Activated CD8-positive, alpha-beta T cell treated with anti-CD3 and anti-CD28 coated beads for 36 hours (primary cell): ENCODE measurements at regions not wholly inside any gene's neighbourhood (a gene's known extent, or its start where the extent isn't known, plus 50 kb on each side); places are given as distances from the start of the nearest gene placed in this dataset.

Experiments used
- ATAC-seq: fragments of 200-7000 bp; cut with Tn5 transposase; one replicate; pipeline ENCODE4 v1.10.0; 2021; ENCODE audit warnings: mild to moderate bottlenecking, moderate library complexity
- CTCF ChIA-PET: fragments of 350-600 bp; sonication (Branson Sonifier 250); formaldehyde crosslinking; loops from one replicate; lab custom pipeline; 2021; ENCODE audit warnings: antibody characterized with exemption; lab: Charles Lee
- POLR2A ChIA-PET: fragments of 350-600 bp; sonication (Branson Sonifier 250); formaldehyde crosslinking; loops from one replicate; lab custom pipeline; 2021; ENCODE audit warnings: antibody characterized with exemption; lab: Charles Lee
- DNase-seq: peaks from one replicate; pipeline ENCODE4 v3.0.0-alpha.2; 2020
- H3K27ac Mint-ChIP-seq: one replicate; pipeline ENCODE4 v1.8.0; 2021; ENCODE audit warnings: mild to moderate bottlenecking, mixed read lengths
- H3K27me3 Mint-ChIP-seq: one replicate; pipeline ENCODE4 v1.8.0; 2021; ENCODE audit warnings: mixed read lengths
- H3K36me3 Mint-ChIP-seq: one replicate; pipeline ENCODE4 v1.8.0; 2021; ENCODE audit warnings: low read depth, mixed read lengths
- H3K4me1 Mint-ChIP-seq: one replicate; pipeline ENCODE4 v1.8.0; 2021; ENCODE audit warnings: low read depth, mixed read lengths
- H3K4me3 Mint-ChIP-seq: one replicate; pipeline ENCODE4 v1.8.0; 2021; ENCODE audit warnings: mild to moderate bottlenecking, moderate library complexity, mixed read lengths
- H3K9me3 Mint-ChIP-seq: one replicate; pipeline ENCODE4 v1.8.0; 2021; ENCODE audit warnings: mixed read lengths
- intact Hi-C: fragments of 100-400 bp; cut with micrococcal nuclease; formaldehyde crosslinking; loops from one replicate; pipeline ENCODE4 v1.10.0; 2022
- TF ChIP-seq, protein P1 (sequence below): fragments of 200-600 bp; IDR thresholded peaks from one replicate; pipeline ENCODE4 v1.8.0; 2022; ENCODE audit warnings: antibody characterized with exemption, mild to moderate bottlenecking

DNA sequence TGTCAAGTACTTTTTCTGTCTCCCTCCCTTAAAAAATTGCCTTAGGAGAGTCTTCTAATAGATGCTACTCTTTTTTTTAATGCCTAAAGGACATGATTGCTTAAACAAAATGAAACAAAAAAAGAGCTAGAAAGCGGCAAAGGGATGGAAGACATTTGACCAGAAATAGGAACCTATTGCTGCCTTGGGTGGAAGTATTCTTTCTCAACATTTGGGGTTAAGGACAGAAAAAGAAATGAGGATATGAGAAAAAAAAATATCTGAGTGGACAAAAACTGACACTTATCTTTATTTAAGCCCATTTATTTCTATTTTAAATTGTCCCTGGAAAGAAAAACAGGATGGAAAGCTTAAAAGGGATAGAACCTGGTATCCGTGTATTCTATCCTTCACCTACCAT lies 664.9 kb upstream of the CITED2 start:
- POLR2A ChIA-PET = no interaction called here
- H3K27me3 Mint-ChIP-seq = peaks cover 2% of the 10 kb centered on the region
- H3K4me1 Mint-ChIP-seq = peaks cover 5% of the 10 kb centered on the region
- H3K4me3 Mint-ChIP-seq = no peak overlapping the region
- H3K27ac Mint-ChIP-seq = no peak overlapping the region
- TF ChIP-seq, protein P1, sequence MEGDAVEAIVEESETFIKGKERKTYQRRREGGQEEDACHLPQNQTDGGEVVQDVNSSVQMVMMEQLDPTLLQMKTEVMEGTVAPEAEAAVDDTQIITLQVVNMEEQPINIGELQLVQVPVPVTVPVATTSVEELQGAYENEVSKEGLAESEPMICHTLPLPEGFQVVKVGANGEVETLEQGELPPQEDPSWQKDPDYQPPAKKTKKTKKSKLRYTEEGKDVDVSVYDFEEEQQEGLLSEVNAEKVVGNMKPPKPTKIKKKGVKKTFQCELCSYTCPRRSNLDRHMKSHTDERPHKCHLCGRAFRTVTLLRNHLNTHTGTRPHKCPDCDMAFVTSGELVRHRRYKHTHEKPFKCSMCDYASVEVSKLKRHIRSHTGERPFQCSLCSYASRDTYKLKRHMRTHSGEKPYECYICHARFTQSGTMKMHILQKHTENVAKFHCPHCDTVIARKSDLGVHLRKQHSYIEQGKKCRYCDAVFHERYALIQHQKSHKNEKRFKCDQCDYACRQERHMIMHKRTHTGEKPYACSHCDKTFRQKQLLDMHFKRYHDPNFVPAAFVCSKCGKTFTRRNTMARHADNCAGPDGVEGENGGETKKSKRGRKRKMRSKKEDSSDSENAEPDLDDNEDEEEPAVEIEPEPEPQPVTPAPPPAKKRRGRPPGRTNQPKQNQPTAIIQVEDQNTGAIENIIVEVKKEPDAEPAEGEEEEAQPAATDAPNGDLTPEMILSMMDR = no peak
- intact Hi-C loops = no loop called here
- no peaks in the 10 kb centered on the region for H3K9me3 Mint-ChIP-seq
- ATAC-seq (no peak), DNase-seq (no peak)
- no peaks in the 10 kb centered on the region for H3K36me3 Mint-ChIP-seq
- CTCF ChIA-PET = no interaction called here

GRCh38 chr6:140036196-140036595 lies 661.7 kb upstream of the CITED2 start:
- Mint-ChIP-seq H3K36me3 (no peaks in the 10 kb centered on the region), H3K9me3 (no peaks in the 10 kb centered on the region), H3K27ac (no peak overlapping the region), H3K4me1 (no peaks in the 10 kb centered on the region), H3K27me3 (peaks cover 2% of the 10 kb centered on the region), H3K4me3 (no peak overlapping the region)
- TF ChIP-seq, protein P1 = no peak
- POLR2A ChIA-PET = no interaction called here
- ATAC-seq (no peak), DNase-seq (no peak)
- CTCF ChIA-PET = no interaction called here
- intact Hi-C loops = no loop called here

DNA sequence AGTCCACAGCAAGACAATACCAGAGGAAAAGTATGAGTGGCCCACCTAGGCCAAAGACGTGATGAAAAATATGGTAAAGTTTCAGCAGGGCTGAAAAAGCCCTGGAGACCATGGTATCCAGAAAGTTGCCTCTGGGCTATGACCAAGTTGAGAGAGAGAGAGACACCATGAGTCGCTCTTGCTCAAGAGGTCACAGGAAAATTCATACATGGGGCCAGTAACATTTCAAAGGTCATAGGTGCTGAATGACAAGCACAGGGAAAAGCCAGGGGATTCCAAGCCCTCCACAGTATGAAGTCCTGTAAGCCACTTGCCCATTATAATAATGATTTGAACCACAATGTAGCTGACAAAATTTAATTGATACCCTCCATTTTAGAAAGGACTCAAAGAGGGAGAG lies 657.7 kb upstream of the CITED2 start:
- Mint-ChIP-seq H3K36me3 (no peaks in the 10 kb centered on the region), H3K27ac (no peak overlapping the region), H3K27me3 (peaks cover 8% of the 10 kb centered on the region), H3K4me1 (no peaks in the 10 kb centered on the region), H3K4me3 (no peak overlapping the region), H3K9me3 (no peaks in the 10 kb centered on the region)
- POLR2A ChIA-PET = no interaction called here
- ATAC-seq (no peak), DNase-seq (no peak)
- TF ChIP-seq, protein P1 = no peak
- CTCF ChIA-PET = no interaction called here
- intact Hi-C loops = no loop called here

DNA sequence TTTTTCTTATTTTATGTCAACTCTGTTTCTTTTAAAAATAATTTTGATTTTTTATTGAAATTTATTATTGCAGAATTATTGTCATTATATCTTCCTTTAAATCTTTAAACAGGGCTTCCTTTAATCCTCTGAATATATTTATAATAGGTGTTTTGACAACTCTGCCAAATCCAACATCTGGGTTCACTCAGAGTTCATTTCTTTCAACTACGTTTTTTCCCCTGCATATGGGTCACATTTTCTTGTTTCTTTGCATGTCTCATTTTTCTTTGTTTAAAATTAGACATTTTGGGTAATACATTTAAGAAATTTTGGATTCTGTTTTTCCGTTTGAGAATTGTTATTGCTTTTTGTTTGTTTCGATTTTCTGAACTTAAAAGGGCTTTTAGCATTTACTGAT lies 655.1 kb upstream of the CITED2 start:
- DNase-seq (no peak), ATAC-seq (no peak)
- Mint-ChIP-seq H3K27ac (no peak overlapping the region), H3K9me3 (no peaks in the 10 kb centered on the region), H3K27me3 (peaks cover 9% of the 10 kb centered on the region), H3K4me3 (no peak overlapping the region), H3K4me1 (no peaks in the 10 kb centered on the region), H3K36me3 (no peaks in the 10 kb centered on the region)
- ChIA-PET CTCF (interaction anchor here (0.8 kb wide), 1 partner anchor 23 kb away, joined by 3 read pairs; no protein-coding TSS in a partner anchor), POLR2A (no interaction called here)
- TF ChIP-seq, protein P1 = no peak
- intact Hi-C loops = no loop called here

- no peaks in the 10 kb centered on the region for H3K4me1 Mint-ChIP-seq
- TF ChIP-seq, protein P1 = no peak
- H3K27me3 Mint-ChIP-seq = peaks cover 9% of the 10 kb centered on the region
- POLR2A ChIA-PET = no interaction called here
- CTCF ChIA-PET = no interaction called here
- intact Hi-C loops = no loop called here
- no peaks in the 10 kb centered on the region for H3K36me3 Mint-ChIP-seq
- H3K4me3 Mint-ChIP-seq = no peak overlapping the region
- no peak overlapping the region for H3K27ac Mint-ChIP-seq
- ATAC-seq (no peak), DNase-seq (no peak)
- no peaks in the 10 kb centered on the region for H3K9me3 Mint-ChIP-seq
Observed at GRCh38 chr6:140027219-140027618, 652.8 kb upstream of the CITED2 start.
